GM12878 (cell line): ENCODE measurements at regions not wholly inside any gene's neighbourhood (a gene's known extent, or its start where the extent isn't known, plus 50 kb on each side); places are given as distances from the start of the nearest gene placed in this dataset.

Experiments used
- ATAC-seq: fragments of 200-7000 bp; cut with Tn5 transposase; 3 replicates; pipeline ENCODE4 v1.9.1; 2020; ENCODE audit warnings: mild to moderate bottlenecking, moderate library complexity
- BruUV-seq: library from RNA; stranded (reverse); fragments of 400-500 nt; replicated peaks from 2 replicates; lab custom pipeline; 2021; lab: Mats Ljungman, UMichigan
- CTCF ChIA-PET: fragments of 300-600 bp; sonication (Branson Sonifier 250); formaldehyde crosslinking; extraction: SDS; loops from one replicate; lab custom pipeline; 2021; ENCODE audit warnings: inconsistent platforms; lab: Yijun Ruan, JAX
- POLR2A ChIA-PET: fragments of 350-600 bp; formaldehyde crosslinking; extraction: SDS; loops from one replicate; lab custom pipeline; 2021; ENCODE audit warnings: inconsistent platforms; lab: Charles Lee
- RAD21 ChIA-PET: fragments of 300-600 bp; sonication (Branson Sonifier 250); formaldehyde crosslinking; loops from one replicate; lab custom pipeline; 2023; ENCODE audit warnings: antibody characterized with exemption; ENCODE audit not compliant: unreplicated experiment; lab: Charles Lee
- SMC1A ChIA-PET: fragments of 300-600 bp; sonication (Branson Sonifier 250); formaldehyde crosslinking; loops from one replicate; lab custom pipeline; 2023; ENCODE audit not compliant: unreplicated experiment, uncharacterized antibody; lab: Charles Lee
- DNase-seq: peaks from one replicate; pipeline ENCODE4 v3.0.0-alpha.2; 2011; ENCODE audit warnings: low read depth, low spot score
- FAIRE-seq: peaks from 3 replicates; lab custom pipeline; 2011; peaks lifted over from hg19 to GRCh38; lab: Jason Lieb, UNC
- H2AFZ ChIP-seq: 2 replicates; pipeline ENCODE4 v1.6.0; 2011; ENCODE audit warnings: low read depth, low read length, control low read depth; ENCODE audit not compliant: control insufficient read depth
- H3K27ac ChIP-seq: 2 replicates; pipeline ENCODE4 v1.5.1; 2011; ENCODE audit warnings: control low read depth; ENCODE audit not compliant: control insufficient read depth, insufficient read depth
- H3K27me3 ChIP-seq, 2 experiments: replicated peaks in 1 of 2; 2 replicates each; pipeline versions ENCODE4 v1.6.0 to v1.6.1; 2011; ENCODE audit warnings: low read length in 1 of 2; ENCODE audit not compliant: control insufficient read depth in 2 of 2, insufficient read depth in 2 of 2
- H3K36me3 ChIP-seq, 2 experiments: 2 replicates each; pipeline ENCODE4 v1.5.1; 2011; ENCODE audit warnings: low read length in 1 of 2; ENCODE audit not compliant: control insufficient read depth in 2 of 2, insufficient read depth in 2 of 2
- H3K4me1 ChIP-seq: 2 replicates; pipeline ENCODE4 v1.6.1; 2011; ENCODE audit warnings: mild to moderate bottlenecking, low read length, moderate library complexity, mixed read lengths; ENCODE audit not compliant: control insufficient read depth, insufficient read depth
- H3K4me2 ChIP-seq: 2 replicates; pipeline ENCODE4 v1.6.0; 2011; ENCODE audit warnings: control low read depth; ENCODE audit not compliant: control insufficient read depth, insufficient read depth
- H3K4me3 ChIP-seq: fragments of 200-600 bp; sonication (generic); 2 replicates; pipeline ENCODE4 v1.5.1; 2016
- H3K79me2 ChIP-seq: 2 replicates; pipeline ENCODE4 v1.6.0; 2011; ENCODE audit warnings: low read length; ENCODE audit not compliant: control insufficient read depth, insufficient read depth
- H3K9ac ChIP-seq: 2 replicates; pipeline ENCODE4 v1.8.0; 2011; ENCODE audit warnings: low read length, control low read depth, mixed read lengths; ENCODE audit not compliant: control insufficient read depth, insufficient read depth
- H3K9me3 ChIP-seq: replicated peaks from 3 replicates; pipeline ENCODE4 v1.5.1; 2011; ENCODE audit warnings: mild to moderate bottlenecking, low read length; ENCODE audit not compliant: control insufficient read depth, insufficient read depth
- H4K20me1 ChIP-seq: 2 replicates; pipeline ENCODE4 v1.6.0; 2011; ENCODE audit not compliant: control insufficient read depth, insufficient read depth
- ATF3 ChIP-seq: IDR thresholded peaks from 2 replicates; pipeline ENCODE4 v1.6.1; 2011; ENCODE audit warnings: low read depth, mild to moderate bottlenecking, low read length, moderate library complexity, borderline replicate concordance; ENCODE audit errors: extremely low read depth
- CBFB ChIP-seq: IDR thresholded peaks from 2 replicates; pipeline ENCODE4 v1.6.1; 2016; ENCODE audit warnings: antibody characterized with exemption, low read depth
- CHD2 ChIP-seq: IDR thresholded peaks from 2 replicates; pipeline ENCODE4 v1.6.1; 2011; ENCODE audit warnings: low read depth, low read length, improper control_type of control experiment, borderline replicate concordance
- CREB1 ChIP-seq: IDR thresholded peaks from 2 replicates; pipeline ENCODE4 v1.6.1; 2012; ENCODE audit warnings: low read depth, mild to moderate bottlenecking, inconsistent platforms
- CREM ChIP-seq: IDR thresholded peaks from 2 replicates; pipeline ENCODE4 v1.6.1; 2014; ENCODE audit warnings: antibody characterized with exemption, low read depth
- EED ChIP-seq: sonication (generic); IDR thresholded peaks from 2 replicates; pipeline ENCODE4 v1.6.1; 2016; ENCODE audit warnings: antibody characterized with exemption, low read depth
- JUNB ChIP-seq: IDR thresholded peaks from 2 replicates; pipeline ENCODE4 v1.6.1; 2016; ENCODE audit warnings: antibody characterized with exemption, mild to moderate bottlenecking
- MTA3 ChIP-seq: IDR thresholded peaks from 2 replicates; pipeline ENCODE4 v1.6.1; 2012; ENCODE audit warnings: low read length, inconsistent platforms, borderline replicate concordance
- NFYB ChIP-seq: IDR thresholded peaks from 2 replicates; pipeline ENCODE4 v1.6.1; 2011; ENCODE audit warnings: low read depth, mild to moderate bottlenecking, low read length, improper control_type of control experiment, moderate library complexity; ENCODE audit not compliant: insufficient read depth
- PRDM15 ChIP-seq: fragments of 450-650 bp; formaldehyde crosslinking; IDR thresholded peaks from 2 replicates; pipeline ENCODE4 v1.4.0; 2020; ENCODE audit warnings: mild to moderate bottlenecking, moderate library complexity
- RFX5 ChIP-seq: IDR thresholded peaks from 2 replicates; pipeline ENCODE4 v1.6.1; 2011; ENCODE audit warnings: low read depth, low read length, improper control_type of control experiment
- SKIL ChIP-seq: fragments of 450-650 bp; IDR thresholded peaks from 2 replicates; pipeline ENCODE4 v1.6.1; 2017; ENCODE audit warnings: mild to moderate bottlenecking, low read depth, inconsistent platforms; ENCODE audit not compliant: poor library complexity, severe bottlenecking
- TCF12 ChIP-seq: IDR thresholded peaks from 2 replicates; pipeline ENCODE4 v1.6.1; 2011; ENCODE audit warnings: low read depth, mild to moderate bottlenecking, low read length
- WRNIP1 ChIP-seq: IDR thresholded peaks from 2 replicates; pipeline ENCODE4 v1.6.1; 2011; ENCODE audit warnings: low read depth, low read length, improper control_type of control experiment, borderline replicate concordance
- ZBTB11 ChIP-seq: fragments of 450-650 bp; formaldehyde crosslinking; IDR thresholded peaks from 2 replicates; pipeline ENCODE4 v1.5.0; 2022; ENCODE audit warnings: mild to moderate bottlenecking, missing genetic modification characterization
- WGBS: methylation state at CpG from one replicate; pipeline ENCODE4 v1.1.6; 2016; ENCODE audit warnings: low lambda C conversion rate; ENCODE audit not compliant: insufficient replicate concordance, insufficient coverage; ENCODE audit errors: missing lambda C conversion rate; 5-methylcytosine and 5-hydroxymethylcytosine counted together
- in situ Hi-C: fragments of 300-500 bp; cut with MboI; formaldehyde crosslinking; loops from 9 replicates; pipeline ENCODE4 v1.14.3; 2018; ENCODE audit warnings: mixed read lengths
- intact Hi-C: fragments of 100-400 bp; cut with micrococcal nuclease; formaldehyde crosslinking; loops from one replicate; pipeline ENCODE4 v1.14.2; 2022; ENCODE audit not compliant: unreplicated experiment

GRCh38 chr3:72123908-72124441, 339.0 kb upstream of the PROK2 start:
- Histone ChIP-seq H3K27me3 (no peaks in the 10 kb centered on the region), H3K9me3 (no peaks in the 10 kb centered on the region), H3K79me2 (no peaks in the 10 kb centered on the region), H3K36me3 (no peaks in the 10 kb centered on the region), H3K9ac (no peak overlapping the region), H3K4me2 (peak overlapping the region; percentile 52), H3K27ac (no peak overlapping the region), H3K4me1 (peaks cover 25% of the 10 kb centered on the region), H4K20me1 (no peaks in the 10 kb centered on the region), H2AFZ (no peak overlapping the region; the same call in 1 of the 2 replicates), H3K4me3 (no peak overlapping the region)
- FAIRE-seq: peak; percentile 78
- in situ Hi-C loops (no loop called here), intact Hi-C loops (no loop called here)
- SMC1A ChIA-PET: interaction anchor here (1.1 to 1.6 kb wide), 5 partner anchors 10 to 304 kb away, joined by 3 to 5 read pairs (median 3); no protein-coding TSS in a partner anchor
- POLR2A ChIA-PET: no interaction called here
- BruUV-seq: no TSS peak
- CTCF ChIA-PET: no interaction called here
- WGBS: 24% methylated on average over 7 of the region's 7 CpGs
- peak; percentile 76 for ATAC-seq
- RAD21 ChIA-PET: interaction anchor here (1.1 kb wide), 1 partner anchor 17 kb away, joined by 3 read pairs; no protein-coding TSS in a partner anchor
- peak; percentile 19 for DNase-seq
- no peak for TF ChIP-seq PRDM15 (CRISPR knock-in tag)
- no peak for TF ChIP-seq RFX5
- 0 out of 2 replicates have a peak, but pooled peaks have one; percentile 9 for TF ChIP-seq NFYB
- TF ChIP-seq CBFB: no peak
- no peak for TF ChIP-seq ATF3
- no peak for TF ChIP-seq TCF12
- no peak for TF ChIP-seq MTA3
- TF ChIP-seq CHD2: no peak
- peak; percentile 70 for TF ChIP-seq CREB1
- TF ChIP-seq JUNB: peak; percentile 87
- peak; percentile 18 for TF ChIP-seq SKIL
- TF ChIP-seq WRNIP1: no peak
- peak; percentile 73; the same call in 1 of the 2 replicates for TF ChIP-seq CREM
- peak; percentile 67; the same call in 1 of the 2 replicates for TF ChIP-seq EED
- no peak for TF ChIP-seq ZBTB11 (CRISPR knock-in tag)
